CD4-positive, alpha-beta T cell (primary cell): ENCODE measurements at regions not wholly inside any gene's neighbourhood (a gene's known extent, or its start where the extent isn't known, plus 50 kb on each side); places are given as distances from the start of the nearest gene placed in this dataset.

ENCODE experiments used
- ATAC-seq: fragments of 200-7000 bp; cut with Tn5 transposase; one replicate; pipeline ENCODE4 v1.10.0; 2022; ENCODE audit warnings: mild to moderate bottlenecking; ENCODE audit not compliant: poor library complexity
- CTCF ChIA-PET: fragments of 350-600 bp; sonication (Branson Sonifier 250); formaldehyde crosslinking; loops from one replicate; lab custom pipeline; 2021; ENCODE audit warnings: antibody characterized with exemption, inconsistent platforms; lab: Charles Lee
- POLR2A ChIA-PET: fragments of 350-600 bp; sonication (Branson Sonifier 250); formaldehyde crosslinking; loops from one replicate; lab custom pipeline; 2021; ENCODE audit warnings: antibody characterized with exemption, inconsistent platforms; lab: Charles Lee
- DNase-seq, 14 experiments: peaks; one replicate each; pipeline ENCODE4 v3.0.0-alpha.2; 2013 to 2020; ENCODE audit warnings: mixed read lengths in 2 of 14
- H3K27ac ChIP-seq, 2 donors: one replicate each; pipeline versions ENCODE4 v1.5.1 to v1.7.0; 2013; ENCODE audit warnings: low read length in 2 of 2, low read depth in 1 of 2, mild to moderate bottlenecking in 1 of 2
- H3K27me3 ChIP-seq, 2 experiments: 1 replicate in 1 of 2; 2 replicates in 1 of 2; pipeline versions ENCODE4 v1.6.1 to v1.7.0; 2013; ENCODE audit warnings: low read length in 2 of 2, control low read depth in 1 of 2, mild to moderate bottlenecking in 1 of 2, moderate library complexity in 1 of 2; ENCODE audit not compliant: insufficient read depth in 2 of 2, control insufficient read depth in 1 of 2
- H3K36me3 ChIP-seq: one replicate; pipeline ENCODE4 v1.6.1; 2013; ENCODE audit warnings: low read length, control low read depth; ENCODE audit not compliant: insufficient read depth
- H3K4me1 ChIP-seq: one replicate; pipeline ENCODE4 v1.6.1; 2013; ENCODE audit warnings: low read length, control low read depth; ENCODE audit not compliant: insufficient read depth
- H3K4me3 ChIP-seq: one replicate; pipeline ENCODE4 v1.5.1; 2013; ENCODE audit warnings: mild to moderate bottlenecking, low read length, moderate library complexity
- H3K9me3 ChIP-seq, 2 experiments: 1 replicate in 1 of 2; 2 replicates in 1 of 2; pipeline versions ENCODE4 v1.6.1 to v1.7.0; 2013; ENCODE audit warnings: low read length in 2 of 2, mild to moderate bottlenecking in 2 of 2, control low read depth in 1 of 2, moderate library complexity in 1 of 2; ENCODE audit not compliant: control insufficient read depth in 1 of 2, insufficient read depth in 1 of 2
- H3K27ac Mint-ChIP-seq: one replicate; pipeline ENCODE4 v1.8.0; 2020; ENCODE audit warnings: mixed read lengths
- H3K27me3 Mint-ChIP-seq: one replicate; pipeline ENCODE4 v1.8.0; 2021; ENCODE audit warnings: mixed read lengths
- H3K36me3 Mint-ChIP-seq: one replicate; pipeline ENCODE4 v1.8.0; 2021; ENCODE audit warnings: low read depth, mixed read lengths
- H3K4me1 Mint-ChIP-seq: one replicate; pipeline ENCODE4 v1.8.0; 2021; ENCODE audit warnings: low read depth, mixed read lengths
- H3K4me3 Mint-ChIP-seq: one replicate; pipeline ENCODE4 v1.8.0; 2020; ENCODE audit warnings: mild to moderate bottlenecking, mixed read lengths
- H3K9me3 Mint-ChIP-seq: one replicate; pipeline ENCODE4 v1.8.0; 2020; ENCODE audit warnings: mixed read lengths
- intact Hi-C, 2 experiments: fragments of 100-400 bp; cut with DNase I in 1 of 2; cut with micrococcal nuclease in 1 of 2; formaldehyde crosslinking; loops; one replicate each; pipeline versions ENCODE4 v1.15.1 to v1.9.0; 2023 to 2025; cut with DNase I, micrococcal nuclease
- TF ChIP-seq, protein P1 (sequence below): fragments of 200-600 bp; IDR thresholded peaks from one replicate; pipeline ENCODE4 v1.8.0; 2022; ENCODE audit warnings: antibody characterized with exemption, mild to moderate bottlenecking

DNA sequence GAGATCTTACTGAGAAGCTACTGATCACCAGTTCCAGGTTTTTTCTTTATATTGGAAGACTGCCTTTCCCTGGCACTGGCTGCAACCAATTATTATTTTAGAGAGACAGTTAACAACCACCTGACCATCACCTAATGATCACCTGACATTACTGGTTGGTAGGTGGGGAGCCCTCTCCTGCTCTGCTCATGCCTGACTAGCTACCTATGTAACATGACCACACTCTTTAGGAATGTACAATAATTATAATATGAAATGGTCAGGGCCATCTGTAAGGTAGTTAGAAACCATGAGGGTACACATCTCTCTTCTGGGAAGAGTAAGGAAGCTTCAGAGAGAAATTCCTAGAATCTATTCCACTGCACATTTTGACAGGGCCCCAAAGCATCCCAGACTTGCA is 59.0 kb upstream of the SCEL start:
- no peak overlapping the region for H3K27ac ChIP-seq
- intact Hi-C loops: loop anchor here in 1 of 2 experiments (5.0 kb wide), 2 partner anchors 149 to 204 kb away; partner anchors contain the start of gene MYCBP2
- no peak overlapping the region for H3K4me3 ChIP-seq
- no peaks in the 10 kb centered on the region for H3K36me3 ChIP-seq
- TF ChIP-seq, protein P1, sequence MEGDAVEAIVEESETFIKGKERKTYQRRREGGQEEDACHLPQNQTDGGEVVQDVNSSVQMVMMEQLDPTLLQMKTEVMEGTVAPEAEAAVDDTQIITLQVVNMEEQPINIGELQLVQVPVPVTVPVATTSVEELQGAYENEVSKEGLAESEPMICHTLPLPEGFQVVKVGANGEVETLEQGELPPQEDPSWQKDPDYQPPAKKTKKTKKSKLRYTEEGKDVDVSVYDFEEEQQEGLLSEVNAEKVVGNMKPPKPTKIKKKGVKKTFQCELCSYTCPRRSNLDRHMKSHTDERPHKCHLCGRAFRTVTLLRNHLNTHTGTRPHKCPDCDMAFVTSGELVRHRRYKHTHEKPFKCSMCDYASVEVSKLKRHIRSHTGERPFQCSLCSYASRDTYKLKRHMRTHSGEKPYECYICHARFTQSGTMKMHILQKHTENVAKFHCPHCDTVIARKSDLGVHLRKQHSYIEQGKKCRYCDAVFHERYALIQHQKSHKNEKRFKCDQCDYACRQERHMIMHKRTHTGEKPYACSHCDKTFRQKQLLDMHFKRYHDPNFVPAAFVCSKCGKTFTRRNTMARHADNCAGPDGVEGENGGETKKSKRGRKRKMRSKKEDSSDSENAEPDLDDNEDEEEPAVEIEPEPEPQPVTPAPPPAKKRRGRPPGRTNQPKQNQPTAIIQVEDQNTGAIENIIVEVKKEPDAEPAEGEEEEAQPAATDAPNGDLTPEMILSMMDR: no peak
- no peaks in the 10 kb centered on the region for H3K4me1 ChIP-seq
- Mint-ChIP-seq H3K27me3 (no peaks in the 10 kb centered on the region), H3K4me1 (peaks cover 12% of the 10 kb centered on the region), H3K27ac (no peak overlapping the region), H3K4me3 (no peak overlapping the region), H3K9me3 (no peaks in the 10 kb centered on the region), H3K36me3 (no peaks in the 10 kb centered on the region)
- POLR2A ChIA-PET: interaction anchor here (0.6 to 4.0 kb wide), 4 partner anchors 147 to 222 kb away, joined by 3 to 36 read pairs (median 3); partner anchors contain the start of gene MYCBP2
- CTCF ChIA-PET: interaction anchor here (0.7 kb wide), 1 partner anchor 293 kb away, joined by 4 read pairs; no protein-coding TSS in a partner anchor
- DNase-seq: no peak
- no peak for ATAC-seq
- no peaks in the 10 kb centered on the region for H3K27me3 ChIP-seq
- peaks cover 0 to 4% of the 10 kb centered on the region in 2 experiments for H3K9me3 ChIP-seq

DNA sequence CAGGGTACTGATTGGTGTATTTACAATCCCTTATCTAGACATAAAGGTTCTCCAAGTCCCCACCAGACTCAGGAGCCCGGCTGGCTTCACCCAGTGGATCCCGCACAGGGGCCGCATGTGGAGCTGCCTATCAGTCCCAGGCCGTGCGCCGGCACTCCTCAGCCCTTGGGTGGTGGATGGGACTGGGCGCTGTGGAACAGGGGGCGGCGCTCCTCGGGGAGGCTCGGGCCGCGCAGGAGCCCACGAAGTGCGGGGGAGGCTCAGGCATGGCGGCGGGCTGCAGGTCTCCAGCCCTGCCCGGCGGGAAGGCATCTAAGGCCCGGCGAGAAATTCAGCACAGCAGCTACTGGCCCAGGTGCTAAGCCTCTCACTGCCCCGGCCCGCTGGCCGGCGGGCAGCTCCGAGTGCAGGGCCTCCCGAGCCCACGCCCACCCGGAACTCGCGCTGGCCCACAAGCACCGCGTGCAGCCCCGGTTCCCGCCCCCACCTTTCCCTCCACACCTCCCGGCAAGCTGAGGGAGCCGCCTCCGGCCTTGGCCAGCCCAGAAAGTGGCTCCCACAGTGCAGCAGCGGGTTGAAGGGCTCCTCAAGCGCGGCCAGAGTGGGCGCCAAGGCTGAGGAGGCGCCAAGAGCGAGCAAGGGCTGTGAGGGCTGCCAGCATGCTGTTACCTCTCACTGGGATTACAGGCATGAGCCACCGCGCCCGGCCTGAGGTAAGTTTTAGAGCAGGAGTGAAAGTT is 60.0 kb upstream of the SCEL start:
- TF ChIP-seq, protein P1: no peak
- Histone ChIP-seq H3K4me1 (no peaks in the 10 kb centered on the region), H3K36me3 (no peaks in the 10 kb centered on the region), H3K27me3 (no peaks in the 10 kb centered on the region), H3K9me3 (peaks cover 0 to 4% of the 10 kb centered on the region in 2 experiments), H3K27ac (no peak overlapping the region), H3K4me3 (no peak overlapping the region)
- Mint-ChIP-seq H3K4me3 (no peak overlapping the region), H3K9me3 (no peaks in the 10 kb centered on the region), H3K27ac (no peak overlapping the region), H3K27me3 (no peaks in the 10 kb centered on the region), H3K36me3 (no peaks in the 10 kb centered on the region), H3K4me1 (peaks cover 12% of the 10 kb centered on the region)
- no peak for ATAC-seq
- intact Hi-C loops: loop anchor here in 1 of 2 experiments (5.0 kb wide), 2 partner anchors 148 to 203 kb away; partner anchors contain the start of gene MYCBP2
- DNase-seq: peak in 1 of 14 experiments; percentile 12
- ChIA-PET CTCF (no interaction called here), POLR2A (interaction anchor here (0.8 to 4.0 kb wide), 2 partner anchors 146 to 149 kb away, joined by 3 to 36 read pairs; partner anchors contain the start of gene MYCBP2)

DNA sequence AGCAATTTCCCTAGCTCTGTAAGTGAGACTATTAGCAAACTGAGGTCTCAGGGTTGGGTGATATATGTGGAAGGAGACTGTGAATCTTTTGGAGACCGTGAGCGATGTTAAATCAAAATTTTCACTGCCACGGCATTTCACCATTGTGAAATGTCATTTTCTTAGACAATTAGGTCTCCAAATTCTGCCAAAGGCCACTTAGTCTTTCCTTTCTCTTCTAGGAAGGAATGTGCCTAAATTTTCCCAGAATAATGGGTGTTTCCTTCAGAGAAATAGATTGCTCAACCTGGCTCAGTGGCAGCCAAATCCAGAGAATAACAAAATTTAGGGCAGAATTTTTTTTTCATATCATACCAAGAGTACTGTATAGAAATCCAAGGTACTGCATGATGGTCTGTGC is 64.5 kb upstream of the SCEL start:
- H3K4me3 Mint-ChIP-seq: no peak overlapping the region
- H3K9me3 ChIP-seq: peaks cover 0 to 4% of the 10 kb centered on the region in 2 experiments
- POLR2A ChIA-PET: no interaction called here
- H3K4me1 ChIP-seq: no peaks in the 10 kb centered on the region
- DNase-seq (no peak), ATAC-seq (no peak)
- CTCF ChIA-PET: no interaction called here
- no peaks in the 10 kb centered on the region for H3K4me1 Mint-ChIP-seq
- no peaks in the 10 kb centered on the region for H3K36me3 ChIP-seq
- no peak overlapping the region for H3K27ac Mint-ChIP-seq
- H3K36me3 Mint-ChIP-seq: no peaks in the 10 kb centered on the region
- intact Hi-C loops: no loop called here
- no peaks in the 10 kb centered on the region for H3K27me3 Mint-ChIP-seq
- H3K27ac ChIP-seq: no peak overlapping the region
- no peak overlapping the region for H3K4me3 ChIP-seq
- TF ChIP-seq, protein P1: no peak
- no peaks in the 10 kb centered on the region for H3K27me3 ChIP-seq
- H3K9me3 Mint-ChIP-seq: no peaks in the 10 kb centered on the region
